ENCODE measurements at regions not wholly inside any gene's neighbourhood (a gene's known extent, or its start where the extent isn't known, plus 50 kb on each side); places are given as distances from the start of the nearest gene placed in this dataset.

GRCh38 chr20:6388671-6389197, 265.9 kb upstream of the FERMT1 start:
- TF ChIP-seq CTCF (IDR thresholded peaks at IDR 0.05) (no peak), POLR2A (IDR thresholded peaks at IDR 0.05) (no peak), POLR2AphosphoS5 (IDR thresholded peaks at IDR 0.05; ENCODE audit: insufficient read depth in 1 of 2, low read depth in 1 of 2) (no peak)
- no peak for DNase-seq (ENCODE audit: extremely low spot score in 2 of 2)
- intact Hi-C loops (cut with DNase I), result no loop called here

GRCh38 chr20:6384956-6385486, 262.2 kb upstream of the FERMT1 start:
- TF ChIP-seq POLR2AphosphoS5 (IDR thresholded peaks at IDR 0.05; ENCODE audit: insufficient read depth in 1 of 2, low read depth in 1 of 2), result no peak
- TF ChIP-seq CTCF (IDR thresholded peaks at IDR 0.05), result no peak
- TF ChIP-seq POLR2A (IDR thresholded peaks at IDR 0.05), result no peak
- no peak for DNase-seq (ENCODE audit: extremely low spot score in 2 of 2)
- no peaks in the 10 kb centered on the region for H3K27me3 ChIP-seq
- H3K4me3 ChIP-seq, result no peak overlapping the region
- no peaks in the 10 kb centered on the region for H3K4me1 ChIP-seq
- intact Hi-C loops (cut with DNase I), result no loop called here
- no peak overlapping the region for H3K27ac ChIP-seq
- no peaks in the 10 kb centered on the region for H3K9me3 ChIP-seq
- H3K36me3 ChIP-seq, result no peaks in the 10 kb centered on the region

More at GRCh38 chr20:6388671-6389197, 265.9 kb upstream of the FERMT1 start:
- H3K9me3 ChIP-seq, result no peaks in the 10 kb centered on the region
- no peak overlapping the region for H3K4me3 ChIP-seq
- H3K27ac ChIP-seq, result no peak overlapping the region
- H3K27me3 ChIP-seq, result no peaks in the 10 kb centered on the region
- no peaks in the 10 kb centered on the region for H3K4me1 ChIP-seq
- no peaks in the 10 kb centered on the region for H3K36me3 ChIP-seq

- H3K9me3 ChIP-seq, result no peaks in the 10 kb centered on the region
- H3K27ac ChIP-seq, result no peak overlapping the region
- intact Hi-C loops (cut with DNase I), result no loop called here
- DNase-seq (ENCODE audit: extremely low spot score in 2 of 2), result no peak
- no peaks in the 10 kb centered on the region for H3K27me3 ChIP-seq
- H3K4me3 ChIP-seq, result no peak overlapping the region
- H3K36me3 ChIP-seq, result no peaks in the 10 kb centered on the region
- H3K4me1 ChIP-seq, result no peaks in the 10 kb centered on the region
- TF ChIP-seq POLR2A (IDR thresholded peaks at IDR 0.05), result no peak
- TF ChIP-seq POLR2AphosphoS5 (IDR thresholded peaks at IDR 0.05; ENCODE audit: insufficient read depth in 1 of 2, low read depth in 1 of 2), result no peak
- TF ChIP-seq CTCF (IDR thresholded peaks at IDR 0.05), result no peak
These were observed 261.6 kb upstream of the FERMT1 start for GRCh38 chr20:6384380-6384779.

- intact Hi-C loops (cut with DNase I), result no loop called here
- Histone ChIP-seq H3K9me3 (no peaks in the 10 kb centered on the region), H3K27ac (no peak overlapping the region), H3K4me3 (no peak overlapping the region), H3K4me1 (no peaks in the 10 kb centered on the region), H3K36me3 (no peaks in the 10 kb centered on the region), H3K27me3 (no peaks in the 10 kb centered on the region)
- no peak for TF ChIP-seq CTCF (IDR thresholded peaks at IDR 0.05)
- no peak for TF ChIP-seq POLR2AphosphoS5 (IDR thresholded peaks at IDR 0.05; ENCODE audit: insufficient read depth in 1 of 2, low read depth in 1 of 2)
- TF ChIP-seq POLR2A (IDR thresholded peaks at IDR 0.05), result no peak
- no peak for DNase-seq (ENCODE audit: extremely low spot score in 2 of 2)
These were observed 259.1 kb upstream of the FERMT1 start for GRCh38 chr20:6381887-6382286.

GRCh38 chr20:6362245-6362644, 239.4 kb upstream of the FERMT1 start:
- intact Hi-C loops (cut with DNase I), result no loop called here
- no peaks in the 10 kb centered on the region for H3K27me3 ChIP-seq
- H3K4me3 ChIP-seq, result no peak overlapping the region
- TF ChIP-seq CTCF (IDR thresholded peaks at IDR 0.05) (no peak), POLR2AphosphoS5 (IDR thresholded peaks at IDR 0.05; ENCODE audit: insufficient read depth in 1 of 2, low read depth in 1 of 2) (no peak), POLR2A (IDR thresholded peaks at IDR 0.05) (no peak)
- no peaks in the 10 kb centered on the region for H3K36me3 ChIP-seq
- no peaks in the 10 kb centered on the region for H3K9me3 ChIP-seq
- no peak for DNase-seq (ENCODE audit: extremely low spot score in 2 of 2)
- H3K27ac ChIP-seq, result no peak overlapping the region
- H3K4me1 ChIP-seq, result no peaks in the 10 kb centered on the region

Data from vagina (tissue), 2 donors.